ENCODE measurements at regions not wholly inside any gene's neighbourhood (a gene's known extent, or its start where the extent isn't known, plus 50 kb on each side); places are given as distances from the start of the nearest gene placed in this dataset.

DNA sequence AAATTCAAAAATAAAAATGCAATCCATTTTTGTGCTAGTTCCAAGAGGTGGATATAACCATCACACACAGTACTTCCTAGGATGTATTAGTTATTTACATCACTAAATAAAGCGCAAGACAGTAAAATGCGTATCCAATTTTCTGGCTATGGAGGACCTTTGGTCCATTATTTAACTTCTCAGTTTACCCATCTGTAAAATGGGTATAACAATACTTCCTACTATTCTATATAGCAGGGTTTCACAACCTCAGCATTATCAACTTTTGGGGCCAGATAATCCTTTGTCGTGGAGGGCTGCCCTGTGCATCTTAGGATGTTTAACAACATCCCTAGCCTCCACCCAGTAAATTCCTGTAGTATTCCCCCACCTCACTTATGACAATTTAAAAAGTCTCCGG lies 275.1 kb upstream of the PKDCC start:
- DNase-seq (ENCODE audit: low read depth), result no peak
- H3K4me3 ChIP-seq (ENCODE audit: low read depth, low read length), result no peak overlapping the region
- TF ChIP-seq, protein P1, sequence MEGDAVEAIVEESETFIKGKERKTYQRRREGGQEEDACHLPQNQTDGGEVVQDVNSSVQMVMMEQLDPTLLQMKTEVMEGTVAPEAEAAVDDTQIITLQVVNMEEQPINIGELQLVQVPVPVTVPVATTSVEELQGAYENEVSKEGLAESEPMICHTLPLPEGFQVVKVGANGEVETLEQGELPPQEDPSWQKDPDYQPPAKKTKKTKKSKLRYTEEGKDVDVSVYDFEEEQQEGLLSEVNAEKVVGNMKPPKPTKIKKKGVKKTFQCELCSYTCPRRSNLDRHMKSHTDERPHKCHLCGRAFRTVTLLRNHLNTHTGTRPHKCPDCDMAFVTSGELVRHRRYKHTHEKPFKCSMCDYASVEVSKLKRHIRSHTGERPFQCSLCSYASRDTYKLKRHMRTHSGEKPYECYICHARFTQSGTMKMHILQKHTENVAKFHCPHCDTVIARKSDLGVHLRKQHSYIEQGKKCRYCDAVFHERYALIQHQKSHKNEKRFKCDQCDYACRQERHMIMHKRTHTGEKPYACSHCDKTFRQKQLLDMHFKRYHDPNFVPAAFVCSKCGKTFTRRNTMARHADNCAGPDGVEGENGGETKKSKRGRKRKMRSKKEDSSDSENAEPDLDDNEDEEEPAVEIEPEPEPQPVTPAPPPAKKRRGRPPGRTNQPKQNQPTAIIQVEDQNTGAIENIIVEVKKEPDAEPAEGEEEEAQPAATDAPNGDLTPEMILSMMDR (conservative IDR thresholded peaks at IDR 0.05; ENCODE audit: low read depth, low read length), result no peak

DNA sequence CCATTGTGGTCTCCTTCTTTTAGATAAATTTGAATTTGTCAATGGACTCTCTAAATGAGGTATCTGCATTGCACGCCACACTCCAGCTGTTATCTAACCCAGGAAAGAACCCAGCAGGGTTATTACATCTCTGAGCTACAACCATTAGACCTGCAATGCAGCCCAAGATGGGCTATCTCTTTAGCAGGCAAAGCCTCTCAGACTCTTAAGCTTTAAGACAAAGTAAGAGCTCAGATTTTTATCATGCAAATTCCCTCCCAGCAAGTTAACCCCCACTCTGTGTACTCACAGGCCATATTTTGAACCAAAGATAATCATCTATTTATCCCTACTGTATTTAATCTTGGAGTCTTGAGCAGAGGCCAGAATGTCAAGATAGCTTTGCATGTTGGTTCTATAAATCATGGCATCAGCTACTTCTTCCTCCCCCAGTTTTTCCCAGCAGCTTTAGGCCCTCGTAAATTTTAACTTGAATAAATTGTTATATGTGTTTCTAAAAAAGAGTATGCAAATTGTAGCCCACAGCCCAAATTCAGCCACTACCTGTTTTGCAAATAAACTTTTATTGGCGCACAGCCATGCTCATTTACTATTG lies 273.7 kb upstream of the PKDCC start:
- H3K4me3 ChIP-seq (ENCODE audit: low read depth, low read length), result no peak overlapping the region
- TF ChIP-seq, protein P1 (conservative IDR thresholded peaks at IDR 0.05; ENCODE audit: low read depth, low read length), result no peak
- DNase-seq (ENCODE audit: low read depth), result no peak

DNA sequence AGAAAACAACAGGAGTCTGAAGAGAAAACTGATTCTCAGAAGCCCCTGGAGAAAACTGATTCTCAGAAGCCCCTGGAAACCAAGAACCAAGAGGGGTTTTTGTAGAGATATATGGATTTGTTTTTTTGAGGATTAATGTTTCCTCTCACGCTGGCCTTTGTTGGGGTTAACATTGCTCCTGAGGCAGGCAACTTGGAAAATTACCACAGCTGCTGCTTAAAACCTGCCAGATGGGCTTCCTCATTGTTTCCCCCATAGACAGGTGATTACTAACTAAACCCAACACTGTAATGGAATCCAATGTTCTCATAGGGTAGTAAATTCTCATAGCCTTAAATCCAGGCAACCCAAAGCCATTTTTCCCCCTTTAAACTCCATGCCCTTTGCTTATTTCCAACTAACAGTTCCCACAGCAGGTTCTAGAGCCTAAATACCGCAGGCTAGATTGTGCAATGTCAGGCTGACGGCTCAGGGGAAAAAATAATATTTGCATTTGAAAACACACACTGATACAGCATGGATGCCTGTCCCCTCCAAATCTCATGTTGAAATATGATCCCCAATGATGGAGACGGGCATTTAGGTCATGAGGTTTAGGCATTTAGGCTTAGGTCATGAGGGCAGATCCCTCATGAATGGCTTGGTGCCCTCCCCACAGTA lies 272.3 kb upstream of the PKDCC start:
- TF ChIP-seq, protein P1 (conservative IDR thresholded peaks at IDR 0.05; ENCODE audit: low read depth, low read length), result no peak
- peak; percentile 5 for DNase-seq (ENCODE audit: low read depth)
- no peak overlapping the region for H3K4me3 ChIP-seq (ENCODE audit: low read depth, low read length)

DNA sequence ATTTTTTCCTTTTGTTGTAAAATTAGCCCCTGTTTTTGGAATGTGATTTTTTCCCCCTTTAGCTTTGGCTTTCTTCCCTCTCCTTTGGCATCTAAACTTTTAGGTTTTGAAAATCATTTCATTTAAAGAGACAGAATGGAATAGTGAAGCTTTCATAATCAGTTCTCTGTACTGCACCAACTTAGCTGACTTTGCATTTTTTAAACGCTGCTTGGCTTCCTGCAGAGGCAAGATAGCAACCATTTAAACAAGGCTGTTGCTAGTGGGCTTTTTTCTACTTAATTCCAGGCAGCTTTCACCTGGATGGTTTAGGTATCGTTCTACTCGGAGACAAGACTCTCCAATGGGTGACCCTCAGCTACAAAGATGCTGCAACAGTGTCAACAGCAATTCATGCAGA lies 267.9 kb upstream of the PKDCC start:
- DNase-seq (ENCODE audit: low read depth), result peak; percentile 23
- H3K4me3 ChIP-seq (ENCODE audit: low read depth, low read length), result no peak overlapping the region
- TF ChIP-seq, protein P1 (conservative IDR thresholded peaks at IDR 0.05; ENCODE audit: low read depth, low read length), result no peak

- H3K4me3 ChIP-seq (ENCODE audit: low read depth, low read length), result no peak overlapping the region
- TF ChIP-seq, protein P1 (conservative IDR thresholded peaks at IDR 0.05; ENCODE audit: low read depth, low read length), result peak; percentile 78
- peak; percentile 67 for DNase-seq (ENCODE audit: low read depth)
Measured at GRCh38 chr2:41782306-41783158, 265.3 kb upstream of the PKDCC start.

- TF ChIP-seq, protein P1 (conservative IDR thresholded peaks at IDR 0.05; ENCODE audit: low read depth, low read length), result no peak
- no peak overlapping the region for H3K4me3 ChIP-seq (ENCODE audit: low read depth, low read length)
- DNase-seq (ENCODE audit: low read depth), result no peak
Measured at GRCh38 chr2:41784496-41784895, 263.3 kb upstream of the PKDCC start.
